Uterus (tissue), 2 donors: ENCODE measurements at regions not wholly inside any gene's neighbourhood (a gene's known extent, or its start where the extent isn't known, plus 50 kb on each side); places are given as distances from the start of the nearest gene placed in this dataset.

Experiments used
- CTCF ChIP-seq, 4 experiments: fragments of 200-600 bp in 2 of 4; fragments of 450-650 bp in 2 of 4; sonication (generic) in 2 of 4; IDR thresholded peaks; one replicate each; pipeline ENCODE4 v1.5.1; 2016 to 2019; ENCODE audit warnings: antibody characterized with exemption in 4 of 4, mild to moderate bottlenecking in 2 of 4, moderate library complexity in 1 of 4
- POLR2A ChIP-seq, 2 donors: fragments of 450-650 bp; IDR thresholded peaks; one replicate each; pipeline ENCODE4 v1.6.1; 2016; ENCODE audit warnings: antibody characterized with exemption in 2 of 2, mild to moderate bottlenecking in 1 of 2, moderate library complexity in 1 of 2

- no peak for TF ChIP-seq CTCF (IDR thresholded peaks at IDR 0.05)
- TF ChIP-seq POLR2A (IDR thresholded peaks at IDR 0.05): no peak
These were observed 91.9 kb upstream of the CELF4 start for GRCh38 chr18:37657493-37657892.
